A673 (cell line): ENCODE measurements at regions not wholly inside any gene's neighbourhood (a gene's known extent, or its start where the extent isn't known, plus 50 kb on each side); places are given as distances from the start of the nearest gene placed in this dataset.

Experiments used
- BruUV-seq: library from RNA; stranded (reverse); fragments of 400-500 nt; replicated peaks from 2 replicates; lab custom pipeline; 2021; lab: Mats Ljungman, UMichigan
- CTCF ChIA-PET: fragments of 300-600 bp; sonication (Branson Sonifier 250); formaldehyde crosslinking; loops from one replicate; lab custom pipeline; 2022; ENCODE audit warnings: antibody characterized with exemption; lab: Charles Lee
- POLR2A ChIA-PET: fragments of 300-600 bp; sonication (Branson Sonifier 250); formaldehyde crosslinking; loops from one replicate; lab custom pipeline; 2022; ENCODE audit warnings: antibody characterized with exemption; ENCODE audit not compliant: low non-redundant PET; lab: Charles Lee
- DNase-seq: peaks from one replicate; pipeline ENCODE4 v3.0.0-alpha.2; 2015; ENCODE audit warnings: low spot score
- H3K27ac ChIP-seq: fragments of 200-600 bp; sonication (generic); 2 replicates; pipeline ENCODE4 v1.5.1; 2016; ENCODE audit warnings: mixed run types, low read depth, mild to moderate bottlenecking, mixed read lengths, antibody characterized with exemption, low read length; ENCODE audit not compliant: poor library complexity, severe bottlenecking
- H3K27me3 ChIP-seq: fragments of 200-600 bp; sonication (generic); replicated peaks from 2 replicates; pipeline ENCODE4 v1.6.1; 2017; ENCODE audit warnings: mixed run types, low read depth, mild to moderate bottlenecking, mixed read lengths, antibody characterized with exemption, low read length; ENCODE audit not compliant: insufficient read depth, poor library complexity
- H3K36me3 ChIP-seq: fragments of 200-600 bp; sonication (generic); 2 replicates; pipeline ENCODE4 v1.6.1; 2016; ENCODE audit warnings: mixed run types, mild to moderate bottlenecking, mixed read lengths, antibody characterized with exemption, low read length; ENCODE audit not compliant: insufficient read depth, poor library complexity, severe bottlenecking
- H3K4me1 ChIP-seq: fragments of 200-600 bp; sonication (generic); 2 replicates; pipeline ENCODE4 v1.6.1; 2017; ENCODE audit warnings: mixed run types, mild to moderate bottlenecking, mixed read lengths, antibody characterized with exemption, low read length; ENCODE audit not compliant: insufficient read depth, poor library complexity, severe bottlenecking
- H3K4me3 ChIP-seq: fragments of 200-600 bp; sonication (generic); 2 replicates; pipeline ENCODE4 v1.5.1; 2016; ENCODE audit warnings: low read depth, mixed run types, mild to moderate bottlenecking, mixed read lengths, low read length; ENCODE audit not compliant: poor library complexity, severe bottlenecking
- H3K9me3 ChIP-seq: fragments of 200-600 bp; sonication (generic); 2 replicates; pipeline ENCODE4 v1.6.1; 2016; ENCODE audit warnings: mixed run types, low read depth, mild to moderate bottlenecking, mixed read lengths, antibody characterized with exemption, low read length; ENCODE audit not compliant: poor library complexity, severe bottlenecking
- CTCF ChIP-seq: fragments of 300-800, 200-600 bp; sonication (generic); conservative IDR thresholded peaks from 2 replicates; pipeline ENCODE4 v1.5.1; 2017; ENCODE audit warnings: low read depth, mild to moderate bottlenecking, antibody characterized with exemption, low read length, moderate library complexity, mixed read lengths
- EZH2 ChIP-seq: fragments of 200-600 bp; sonication (generic); IDR thresholded peaks from 2 replicates; pipeline ENCODE4 v1.6.1; 2017; ENCODE audit warnings: borderline replicate concordance, low read depth, mild to moderate bottlenecking, mixed read lengths, antibody characterized with exemption, low read length; ENCODE audit not compliant: poor library complexity, severe bottlenecking
- intact Hi-C: fragments of 100-400 bp; cut with micrococcal nuclease; formaldehyde crosslinking; loops from one replicate; pipeline ENCODE4 v1.10.0; 2022; ENCODE audit not compliant: unreplicated experiment

- ChIA-PET POLR2A (no interaction called here), CTCF (no interaction called here)
- Histone ChIP-seq H3K4me1 (no peaks in the 10 kb centered on the region), H3K27me3 (no peaks in the 10 kb centered on the region), H3K27ac (no peak overlapping the region), H3K4me3 (no peak overlapping the region), H3K36me3 (no peaks in the 10 kb centered on the region), H3K9me3 (no peaks in the 10 kb centered on the region)
- no peak for TF ChIP-seq CTCF
- TF ChIP-seq EZH2: no peak
- DNase-seq: no peak
- intact Hi-C loops: no loop called here
- no TSS peak for BruUV-seq
These were observed 660.6 kb upstream of the SLC10A2 start for GRCh38 chr13:103726808-103727207.

DNA sequence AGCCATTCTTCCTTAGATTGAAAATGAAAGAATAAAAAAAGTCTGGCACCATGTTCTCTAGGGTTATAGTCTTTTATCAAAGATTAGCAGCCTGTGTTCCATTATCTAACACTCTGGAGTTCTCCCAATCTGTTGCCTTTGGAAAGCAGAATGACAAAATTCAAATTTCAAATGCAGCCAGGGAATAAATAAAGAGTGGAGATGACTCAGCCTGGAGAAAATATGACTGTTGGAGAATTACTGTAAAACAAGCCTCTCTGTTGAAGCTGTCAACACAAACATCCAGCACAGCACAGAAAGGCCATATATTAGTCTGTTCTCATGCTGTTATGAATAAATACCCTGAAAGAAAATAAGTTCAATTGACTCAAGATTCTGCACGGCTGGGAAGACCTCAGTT is 650.5 kb upstream of the SLC10A2 start:
- Histone ChIP-seq H3K4me1 (no peaks in the 10 kb centered on the region), H3K36me3 (no peaks in the 10 kb centered on the region), H3K27ac (no peak overlapping the region), H3K9me3 (no peaks in the 10 kb centered on the region), H3K27me3 (no peaks in the 10 kb centered on the region), H3K4me3 (no peak overlapping the region)
- ChIA-PET CTCF (no interaction called here), POLR2A (no interaction called here)
- TF ChIP-seq EZH2: no peak
- TF ChIP-seq CTCF: no peak
- intact Hi-C loops: no loop called here
- no TSS peak for BruUV-seq
- DNase-seq: no peak

DNA sequence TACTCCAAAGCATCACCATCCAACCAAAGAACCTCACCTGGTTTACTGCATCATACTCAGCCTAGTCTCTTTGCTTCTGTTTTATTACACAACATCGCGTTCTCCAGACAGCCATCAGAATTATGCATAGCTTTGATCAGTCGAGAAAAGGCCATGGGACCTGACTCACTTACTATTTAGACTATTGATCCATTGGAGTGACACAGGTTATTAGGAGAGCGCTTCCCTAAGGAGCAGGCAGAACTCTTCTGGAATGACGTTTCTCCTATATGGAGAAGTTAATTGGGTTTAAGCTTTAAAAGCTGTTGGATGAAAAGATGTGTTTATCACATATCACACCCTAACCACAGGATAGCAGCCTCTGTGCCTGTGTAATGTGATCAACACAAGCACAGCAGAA is 649.1 kb upstream of the SLC10A2 start:
- Histone ChIP-seq H3K36me3 (no peaks in the 10 kb centered on the region), H3K4me3 (no peak overlapping the region), H3K9me3 (no peaks in the 10 kb centered on the region), H3K4me1 (no peaks in the 10 kb centered on the region), H3K27me3 (no peaks in the 10 kb centered on the region), H3K27ac (no peak overlapping the region)
- CTCF ChIA-PET: no interaction called here
- no peak for TF ChIP-seq EZH2
- TF ChIP-seq CTCF: no peak
- no peak for DNase-seq
- no TSS peak for BruUV-seq
- POLR2A ChIA-PET: no interaction called here
- intact Hi-C loops: no loop called here
